Smooth muscle cell (in vitro differentiated cells): ENCODE measurements at regions not wholly inside any gene's neighbourhood (a gene's known extent, or its start where the extent isn't known, plus 50 kb on each side); places are given as distances from the start of the nearest gene placed in this dataset.

Source experiments
- DNase-seq: peaks from one replicate; lab custom pipeline; 2025; ENCODE audit not compliant: unreplicated experiment; lab: John Stamatoyannopoulos, UW
- H2AFZ ChIP-seq: fragments of 200-600 bp; sonication (generic); 2 replicates; pipeline ENCODE4 v1.6.0; 2016; ENCODE audit warnings: antibody characterized with exemption, low read depth, mild to moderate bottlenecking
- H3F3A ChIP-seq: fragments of 200-600 bp; sonication (generic); 2 replicates; pipeline ENCODE4 v1.6.0; 2017; ENCODE audit warnings: antibody characterized with exemption, low read depth
- H3K27ac ChIP-seq: fragments of 200-600 bp; sonication (generic); 2 replicates; pipeline ENCODE4 v1.5.1; 2016; ENCODE audit warnings: low read depth, mild to moderate bottlenecking
- H3K27me3 ChIP-seq: fragments of 200-600 bp; sonication (generic); 2 replicates; pipeline ENCODE4 v1.6.1; 2016; ENCODE audit warnings: low read depth, mild to moderate bottlenecking
- H3K36me3 ChIP-seq: fragments of 200-600 bp; sonication (generic); 2 replicates; pipeline ENCODE4 v1.5.1; 2016; ENCODE audit warnings: low read depth
- H3K4me1 ChIP-seq: fragments of 200-600 bp; sonication (generic); 2 replicates; pipeline ENCODE4 v1.5.1; 2016; ENCODE audit warnings: low read depth
- H3K4me2 ChIP-seq: fragments of 200-600 bp; sonication (generic); 2 replicates; pipeline ENCODE4 v1.6.0; 2016; ENCODE audit warnings: mild to moderate bottlenecking
- H3K4me3 ChIP-seq: fragments of 200-600 bp; sonication (generic); 2 replicates; pipeline ENCODE4 v1.5.1; 2016; ENCODE audit warnings: mild to moderate bottlenecking
- H3K79me2 ChIP-seq: fragments of 200-600 bp; sonication (generic); 2 replicates; pipeline ENCODE4 v1.6.0; 2016; ENCODE audit warnings: low read depth, mild to moderate bottlenecking
- H3K9ac ChIP-seq: fragments of 200-600 bp; sonication (generic); 2 replicates; pipeline ENCODE4 v1.6.0; 2016; ENCODE audit warnings: low read depth
- H3K9me3 ChIP-seq: fragments of 200-600 bp; sonication (generic); replicated peaks from 2 replicates; pipeline ENCODE4 v1.5.1; 2016; ENCODE audit warnings: low read depth
- H4K20me1 ChIP-seq: fragments of 200-600 bp; sonication (generic); 2 replicates; pipeline ENCODE4 v1.6.0; 2016; ENCODE audit warnings: low read depth
- WGBS: methylation state at CpG from one replicate; pipeline ENCODE4 v1.1.7; 2016; ENCODE audit warnings: low lambda C conversion rate; 5-methylcytosine and 5-hydroxymethylcytosine counted together
- TF ChIP-seq, protein P1 (sequence below): fragments of 200-600 bp; sonication (generic); IDR thresholded peaks from 2 replicates; pipeline ENCODE4 v1.5.1; 2017; ENCODE audit warnings: borderline replicate concordance, mild to moderate bottlenecking, antibody characterized with exemption; ENCODE audit not compliant: insufficient read depth, poor library complexity, severe bottlenecking

DNA sequence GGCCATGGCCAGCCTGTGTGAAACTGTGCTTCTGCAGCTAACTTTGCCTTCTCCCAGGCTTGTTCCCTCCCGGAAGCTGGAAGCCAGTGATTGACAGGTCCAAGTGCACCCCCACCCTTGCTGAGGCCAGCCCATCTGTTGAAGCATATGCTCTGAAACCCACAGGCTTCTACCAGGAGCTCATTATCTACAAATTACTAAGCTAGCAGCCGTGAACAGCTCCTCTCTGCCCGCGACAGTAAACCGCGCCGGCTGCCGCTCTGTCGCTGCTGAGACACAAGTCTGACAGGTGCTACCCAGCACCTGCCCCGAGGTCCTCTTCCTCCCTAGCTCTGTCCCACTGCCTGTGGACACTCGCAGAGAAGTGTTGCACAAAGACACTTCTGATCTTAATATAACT, 490.9 kb downstream of the GADD45G start:
- DNase-seq, result no peak
- H3K4me2 ChIP-seq, result no peak overlapping the region
- no peaks in the 10 kb centered on the region for H3K4me1 ChIP-seq
- TF ChIP-seq, protein P1, sequence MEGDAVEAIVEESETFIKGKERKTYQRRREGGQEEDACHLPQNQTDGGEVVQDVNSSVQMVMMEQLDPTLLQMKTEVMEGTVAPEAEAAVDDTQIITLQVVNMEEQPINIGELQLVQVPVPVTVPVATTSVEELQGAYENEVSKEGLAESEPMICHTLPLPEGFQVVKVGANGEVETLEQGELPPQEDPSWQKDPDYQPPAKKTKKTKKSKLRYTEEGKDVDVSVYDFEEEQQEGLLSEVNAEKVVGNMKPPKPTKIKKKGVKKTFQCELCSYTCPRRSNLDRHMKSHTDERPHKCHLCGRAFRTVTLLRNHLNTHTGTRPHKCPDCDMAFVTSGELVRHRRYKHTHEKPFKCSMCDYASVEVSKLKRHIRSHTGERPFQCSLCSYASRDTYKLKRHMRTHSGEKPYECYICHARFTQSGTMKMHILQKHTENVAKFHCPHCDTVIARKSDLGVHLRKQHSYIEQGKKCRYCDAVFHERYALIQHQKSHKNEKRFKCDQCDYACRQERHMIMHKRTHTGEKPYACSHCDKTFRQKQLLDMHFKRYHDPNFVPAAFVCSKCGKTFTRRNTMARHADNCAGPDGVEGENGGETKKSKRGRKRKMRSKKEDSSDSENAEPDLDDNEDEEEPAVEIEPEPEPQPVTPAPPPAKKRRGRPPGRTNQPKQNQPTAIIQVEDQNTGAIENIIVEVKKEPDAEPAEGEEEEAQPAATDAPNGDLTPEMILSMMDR, result no peak
- no peak overlapping the region for H3K4me3 ChIP-seq
- no peak overlapping the region for H3K9ac ChIP-seq
- no peaks in the 10 kb centered on the region for H3K9me3 ChIP-seq
- H3F3A ChIP-seq, result no peaks in the 10 kb centered on the region
- H3K36me3 ChIP-seq, result no peaks in the 10 kb centered on the region
- H3K79me2 ChIP-seq, result no peaks in the 10 kb centered on the region
- no peak overlapping the region for H2AFZ ChIP-seq
- WGBS, result 51% methylated on average over 11 of the region's 11 CpGs
- H3K27me3 ChIP-seq, result peaks cover 5% of the 10 kb centered on the region
- H4K20me1 ChIP-seq, result no peaks in the 10 kb centered on the region
- no peak overlapping the region for H3K27ac ChIP-seq

DNA sequence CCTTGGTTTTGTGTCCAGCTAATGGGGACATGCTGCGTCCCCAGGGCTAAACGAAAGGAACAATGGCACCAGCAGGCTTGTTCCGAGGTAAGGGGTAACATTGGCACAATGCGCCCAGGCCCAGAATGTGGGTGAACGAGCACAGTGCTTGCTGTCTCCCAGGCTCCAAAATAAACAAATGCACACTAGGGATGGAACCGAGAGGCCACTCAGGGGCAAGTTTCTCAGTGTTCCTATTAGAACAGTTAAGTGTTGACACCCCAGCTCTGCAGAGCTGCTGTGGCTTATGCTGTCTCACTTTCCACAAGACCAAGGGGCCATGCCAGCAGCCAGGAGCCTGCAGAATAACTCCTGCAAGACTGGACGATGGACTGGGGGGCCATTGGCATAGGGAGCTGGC, 492.4 kb downstream of the GADD45G start:
- H3K4me1 ChIP-seq, result no peaks in the 10 kb centered on the region
- no peak overlapping the region for H3K4me2 ChIP-seq
- no peaks in the 10 kb centered on the region for H3K9me3 ChIP-seq
- no peak for DNase-seq
- no peak overlapping the region for H2AFZ ChIP-seq
- H3F3A ChIP-seq, result no peaks in the 10 kb centered on the region
- H3K79me2 ChIP-seq, result no peaks in the 10 kb centered on the region
- H3K9ac ChIP-seq, result no peak overlapping the region
- H3K27me3 ChIP-seq, result peaks cover 5% of the 10 kb centered on the region
- TF ChIP-seq, protein P1, result no peak
- H4K20me1 ChIP-seq, result no peaks in the 10 kb centered on the region
- WGBS, result 82% methylated on average over 7 of the region's 7 CpGs
- H3K27ac ChIP-seq, result no peak overlapping the region
- no peaks in the 10 kb centered on the region for H3K36me3 ChIP-seq
- H3K4me3 ChIP-seq, result no peak overlapping the region

DNA sequence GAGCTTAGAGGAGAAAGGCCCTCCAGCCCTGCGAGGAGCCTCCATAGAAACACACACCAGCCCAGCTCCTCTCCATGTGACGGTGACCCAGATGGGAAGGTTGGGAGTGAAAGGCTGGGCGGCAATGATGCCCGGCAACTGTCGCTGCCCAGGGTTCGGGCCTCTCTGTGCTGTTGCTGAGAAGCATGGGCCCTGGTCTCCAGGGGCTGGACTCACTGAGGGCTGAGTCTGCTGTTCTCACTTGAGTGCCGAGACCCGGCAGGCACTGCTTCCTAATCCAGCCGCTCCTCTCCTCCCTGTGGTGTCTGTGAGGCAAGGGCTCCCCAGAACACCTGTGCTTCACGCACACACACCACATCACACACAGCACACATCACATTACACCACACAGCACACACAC, 493.6 kb downstream of the GADD45G start:
- Histone ChIP-seq H3K4me2 (no peak overlapping the region), H3F3A (no peaks in the 10 kb centered on the region), H4K20me1 (no peaks in the 10 kb centered on the region), H3K9me3 (no peaks in the 10 kb centered on the region), H3K4me3 (no peak overlapping the region), H3K4me1 (no peaks in the 10 kb centered on the region), H2AFZ (no peak overlapping the region), H3K36me3 (no peaks in the 10 kb centered on the region), H3K27ac (no peak overlapping the region), H3K79me2 (no peaks in the 10 kb centered on the region), H3K27me3 (peaks cover 5% of the 10 kb centered on the region), H3K9ac (no peak overlapping the region)
- TF ChIP-seq, protein P1, result no peak
- no peak for DNase-seq
- WGBS, result 83% methylated on average over 9 of the region's 10 CpGs

DNA sequence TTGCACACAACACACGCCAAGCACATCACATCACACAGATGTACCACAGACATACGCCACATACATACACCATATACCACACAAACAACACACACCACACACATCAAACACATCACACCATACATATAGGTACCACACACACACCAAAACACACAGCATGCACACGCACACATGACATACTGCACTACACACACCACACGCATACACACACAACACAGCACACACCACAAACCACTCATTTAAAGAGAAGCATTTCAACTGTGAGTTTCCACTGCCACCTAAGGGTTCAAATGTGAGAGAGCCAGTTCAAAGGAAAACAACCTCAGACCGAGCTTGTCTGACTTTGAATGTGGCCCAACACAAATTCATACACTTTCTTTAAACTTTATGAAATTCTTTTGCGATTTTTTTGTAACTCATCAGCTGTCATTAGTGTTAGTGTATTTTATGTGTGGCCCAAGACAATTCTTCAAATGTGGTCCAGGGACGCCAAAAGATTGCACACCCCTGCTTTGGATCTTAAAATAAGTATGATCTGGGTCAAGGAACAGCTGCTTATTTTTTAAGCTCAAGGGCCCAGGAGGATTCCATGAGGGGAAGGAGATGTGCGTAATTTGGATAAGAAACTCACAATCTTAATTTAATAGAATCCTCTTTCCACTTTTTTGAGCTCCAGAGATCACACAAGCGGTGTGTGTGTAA, 494.6 kb downstream of the GADD45G start:
- H3K4me1 ChIP-seq, result no peaks in the 10 kb centered on the region
- no peaks in the 10 kb centered on the region for H3F3A ChIP-seq
- no peaks in the 10 kb centered on the region for H3K36me3 ChIP-seq
- no peak overlapping the region for H3K27ac ChIP-seq
- no peak overlapping the region for H3K9ac ChIP-seq
- H3K4me2 ChIP-seq, result no peak overlapping the region
- no peaks in the 10 kb centered on the region for H4K20me1 ChIP-seq
- DNase-seq, result no peak
- TF ChIP-seq, protein P1, result peak; percentile 56
- H3K9me3 ChIP-seq, result no peaks in the 10 kb centered on the region
- no peaks in the 10 kb centered on the region for H3K79me2 ChIP-seq
- 74% methylated on average over 9 of the region's 9 CpGs for WGBS
- peaks cover 5% of the 10 kb centered on the region for H3K27me3 ChIP-seq
- H2AFZ ChIP-seq, result no peak overlapping the region
- no peak overlapping the region for H3K4me3 ChIP-seq
